Right lobe of liver (tissue), 6 donors: ENCODE measurements at regions not wholly inside any gene's neighbourhood (a gene's known extent, or its start where the extent isn't known, plus 50 kb on each side); places are given as distances from the start of the nearest gene placed in this dataset.
A peak's percentile ranks its signal among the peaks of the same experiment; 100 is the strongest.
"Not testable (repeated sequence)": the region's sequence is repeated elsewhere in the genome, so short reads cannot be mapped to it uniquely, and the experiment has no call there.

Source experiments
- ATAC-seq, 4 donors: fragments of 200-7000 bp; cut with Tn5 transposase; one replicate each; pipeline ENCODE4 v1.9.1; 2020; ENCODE audit warnings: mild to moderate bottlenecking in 4 of 4, moderate library complexity in 4 of 4
- DNase-seq, 3 donors: peaks; one replicate each; pipeline ENCODE4 v3.0.0-alpha.2; 2020
- H3K27ac ChIP-seq, 3 donors: fragments of 200-600 bp; one replicate each; pipeline ENCODE4 v1.8.0; 2022
- H3K27me3 ChIP-seq, 2 donors: fragments of 200-600 bp; one replicate each; pipeline ENCODE4 v1.8.0; 2022
- H3K36me3 ChIP-seq, 4 donors: fragments of 200-600 bp; sonication (generic) in 1 of 4; one replicate each; pipeline versions ENCODE4 v1.5.1 to v1.8.0; 2017 to 2022; ENCODE audit warnings: control low read depth in 1 of 4
- H3K4me1 ChIP-seq, 4 donors: fragments of 200-600 bp; sonication (generic) in 1 of 4; one replicate each; pipeline versions ENCODE4 v1.5.1 to v1.8.0; 2017 to 2022; ENCODE audit warnings: control low read depth in 1 of 4
- H3K4me3 ChIP-seq, 3 donors: fragments of 200-600 bp; one replicate each; pipeline ENCODE4 v1.8.0; 2022
- H3K9me3 ChIP-seq, 4 donors: fragments of 200-600 bp; sonication (generic) in 1 of 4; one replicate each; pipeline versions ENCODE4 v1.5.1 to v1.8.0; 2017 to 2022; ENCODE audit warnings: control low read depth in 1 of 4
- POLR2A ChIP-seq: fragments of 450-650 bp; IDR thresholded peaks from one replicate; pipeline ENCODE4 v1.6.1; 2017; ENCODE audit warnings: antibody characterized with exemption, mild to moderate bottlenecking
- WGBS: methylation state at CpG from one replicate; pipeline ENCODE4 v1.1.6; 2018; ENCODE audit warnings: low coverage, low lambda C conversion rate; ENCODE audit not compliant: insufficient coverage; ENCODE audit errors: missing lambda C conversion rate; 5-methylcytosine and 5-hydroxymethylcytosine counted together
- intact Hi-C, 2 donors: fragments of 100-400 bp; cut with DNase I; formaldehyde crosslinking; loops; one replicate each; pipeline versions ENCODE4 v1.11.2 to v1.14.1; 2022
- TF ChIP-seq, protein P1 (sequence below), 4 donors: fragments of 200-600 bp in 3 of 4; fragments of 450-650 bp in 1 of 4; IDR thresholded peaks; one replicate each; pipeline versions ENCODE4 v1.5.1 to v1.8.0; 2016 to 2022; ENCODE audit warnings: antibody characterized with exemption in 4 of 4, mild to moderate bottlenecking in 2 of 4
- donor health status: DM: no; HTN: yes; CAD: no.
- donor health status: DM: no; HTN: no; CAD: no.
- donor health status: DM: no; HTN: no; CAD: no.
- donor health status: DM: no; HTN: yes; CAD: no.
- donor health status: DM: no; HTN: yes; CAD: no.

DNA sequence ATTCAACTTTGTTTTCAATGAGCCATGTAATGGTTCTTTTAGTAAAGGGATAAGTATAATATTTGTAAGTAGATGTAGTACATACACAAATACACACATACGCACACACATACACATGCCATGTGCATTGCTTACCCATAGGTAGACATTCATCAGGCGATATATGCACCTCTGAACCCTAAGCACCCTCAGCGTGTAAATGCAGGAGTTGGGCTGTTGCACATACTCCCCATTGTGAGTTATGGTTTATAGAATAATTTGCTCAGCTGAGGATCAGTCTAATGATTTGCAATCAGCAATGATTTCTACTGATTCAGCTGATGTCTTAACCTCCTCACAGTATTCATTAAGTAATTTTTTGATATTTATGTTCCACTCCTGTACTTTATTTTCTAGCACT lies 217.6 kb upstream of the ETAA1 start:
- DNase-seq: no peak
- intact Hi-C loops: no loop called here
- H3K27me3 ChIP-seq: peaks cover 0 to 4% of the 10 kb centered on the region in 2 donors
- no peak for ATAC-seq
- no peak overlapping the region for H3K27ac ChIP-seq
- no peaks in the 10 kb centered on the region for H3K4me1 ChIP-seq
- H3K9me3 ChIP-seq: no peaks in the 10 kb centered on the region
- TF ChIP-seq POLR2A: no peak
- TF ChIP-seq, protein P1, sequence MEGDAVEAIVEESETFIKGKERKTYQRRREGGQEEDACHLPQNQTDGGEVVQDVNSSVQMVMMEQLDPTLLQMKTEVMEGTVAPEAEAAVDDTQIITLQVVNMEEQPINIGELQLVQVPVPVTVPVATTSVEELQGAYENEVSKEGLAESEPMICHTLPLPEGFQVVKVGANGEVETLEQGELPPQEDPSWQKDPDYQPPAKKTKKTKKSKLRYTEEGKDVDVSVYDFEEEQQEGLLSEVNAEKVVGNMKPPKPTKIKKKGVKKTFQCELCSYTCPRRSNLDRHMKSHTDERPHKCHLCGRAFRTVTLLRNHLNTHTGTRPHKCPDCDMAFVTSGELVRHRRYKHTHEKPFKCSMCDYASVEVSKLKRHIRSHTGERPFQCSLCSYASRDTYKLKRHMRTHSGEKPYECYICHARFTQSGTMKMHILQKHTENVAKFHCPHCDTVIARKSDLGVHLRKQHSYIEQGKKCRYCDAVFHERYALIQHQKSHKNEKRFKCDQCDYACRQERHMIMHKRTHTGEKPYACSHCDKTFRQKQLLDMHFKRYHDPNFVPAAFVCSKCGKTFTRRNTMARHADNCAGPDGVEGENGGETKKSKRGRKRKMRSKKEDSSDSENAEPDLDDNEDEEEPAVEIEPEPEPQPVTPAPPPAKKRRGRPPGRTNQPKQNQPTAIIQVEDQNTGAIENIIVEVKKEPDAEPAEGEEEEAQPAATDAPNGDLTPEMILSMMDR (IDR thresholded peaks at IDR 0.05): no peak
- H3K4me3 ChIP-seq: no peak overlapping the region
- WGBS: 50% methylated on average over 1 of the region's 3 CpGs
- no peaks in the 10 kb centered on the region for H3K36me3 ChIP-seq

DNA sequence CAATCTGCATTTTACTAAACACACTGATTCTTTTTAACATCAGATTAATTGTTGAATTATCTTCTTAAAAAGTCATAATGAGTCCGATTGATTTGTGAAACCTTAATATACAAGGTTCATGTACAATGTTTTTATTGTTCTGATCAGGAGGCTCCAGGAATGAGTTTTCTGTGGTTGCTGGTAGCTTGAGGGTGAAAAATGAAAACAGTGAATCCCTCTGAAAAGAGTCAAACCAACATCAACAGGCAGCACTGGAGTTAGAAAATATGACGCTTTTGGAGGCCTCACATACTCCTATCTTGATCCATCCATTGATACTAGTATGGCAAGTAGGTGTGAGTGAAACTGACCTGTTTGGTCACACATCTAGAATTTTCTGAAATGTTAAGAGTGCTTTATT lies 216.3 kb upstream of the ETAA1 start:
- H3K36me3 ChIP-seq: no peaks in the 10 kb centered on the region
- intact Hi-C loops: no loop called here
- TF ChIP-seq, protein P1 (IDR thresholded peaks at IDR 0.05): no peak
- no peak for TF ChIP-seq POLR2A
- ATAC-seq: no peak
- no peak overlapping the region for H3K4me3 ChIP-seq
- H3K27me3 ChIP-seq: peaks cover 0 to 5% of the 10 kb centered on the region in 2 donors
- 43% methylated on average over 2 of the region's 2 CpGs for WGBS
- H3K27ac ChIP-seq: no peak overlapping the region
- no peak for DNase-seq
- no peaks in the 10 kb centered on the region for H3K9me3 ChIP-seq
- H3K4me1 ChIP-seq: no peaks in the 10 kb centered on the region

DNA sequence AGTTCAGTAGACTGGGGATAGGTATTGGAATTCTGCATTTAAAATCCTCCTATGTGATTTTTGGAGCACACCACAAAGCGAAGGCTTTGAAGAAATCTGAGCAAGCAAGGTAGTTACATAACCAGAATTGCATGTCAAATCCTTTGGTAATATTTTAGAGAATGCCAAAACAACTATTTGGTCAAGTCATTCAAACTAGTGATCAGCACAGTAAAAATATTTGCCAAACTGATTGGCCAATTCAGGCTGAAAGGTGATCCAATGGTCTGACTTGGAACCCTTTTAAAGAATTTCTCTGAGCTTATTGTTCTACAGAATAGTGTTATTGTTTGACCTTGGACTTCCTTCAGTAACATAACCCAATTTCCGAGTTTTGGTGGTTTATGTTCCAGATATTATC lies 214.2 kb upstream of the ETAA1 start:
- DNase-seq (no peak), ATAC-seq (peak; percentile 55 to 85 (median 64))
- no peaks in the 10 kb centered on the region for H3K4me1 ChIP-seq

DNA sequence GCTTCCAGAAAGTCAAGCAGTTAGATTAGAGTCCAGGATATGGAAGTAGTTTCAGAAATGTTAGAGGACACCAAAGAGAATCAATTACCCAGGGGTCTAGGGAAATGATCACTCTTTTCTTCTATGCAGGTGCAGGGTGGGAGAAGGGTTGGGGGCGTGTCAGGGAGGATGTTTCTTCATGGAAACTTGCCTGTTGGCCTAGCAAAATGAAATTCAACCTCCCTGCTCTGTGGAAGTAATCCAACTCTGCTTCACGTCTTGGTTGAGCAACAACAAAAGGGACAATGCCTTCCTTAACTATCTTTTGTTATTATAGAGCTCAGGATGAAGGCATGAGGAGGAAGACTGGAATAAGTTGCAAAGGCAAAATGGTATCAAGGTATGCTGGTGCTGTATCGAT lies 210.8 kb upstream of the ETAA1 start:
- WGBS: 48% methylated on average over 2 of the region's 3 CpGs
- intact Hi-C loops: no loop called here
- TF ChIP-seq, protein P1 (IDR thresholded peaks at IDR 0.05): no peak
- TF ChIP-seq POLR2A: no peak
- Histone ChIP-seq H3K27ac (no peak overlapping the region), H3K36me3 (no peaks in the 10 kb centered on the region), H3K27me3 (peaks cover 5 to 12% of the 10 kb centered on the region in 2 donors), H3K4me1 (no peaks in the 10 kb centered on the region), H3K9me3 (no peaks in the 10 kb centered on the region), H3K4me3 (no peak overlapping the region)
- ATAC-seq (no peak), DNase-seq (no peak)

More for the DNA sequence above, 214.2 kb upstream of the ETAA1 start:
- TF ChIP-seq POLR2A: no peak
- TF ChIP-seq, protein P1 (IDR thresholded peaks at IDR 0.05): no peak
- Histone ChIP-seq H3K27me3 (peaks cover 5% of the 10 kb centered on the region in 2 donors), H3K36me3 (no peaks in the 10 kb centered on the region), H3K4me3 (no peak overlapping the region), H3K9me3 (no peaks in the 10 kb centered on the region), H3K27ac (no peak overlapping the region)
- intact Hi-C loops: no loop called here
- WGBS: 15% methylated on average over 2 of the region's 2 CpGs

GRCh38 chr2:67186871-67187270 lies 210.3 kb upstream of the ETAA1 start:
- intact Hi-C loops: no loop called here
- ATAC-seq: no peak

GRCh38 chr2:67195327-67195726 lies 201.8 kb upstream of the ETAA1 start:
- WGBS: no CpG with 5 or more reads among the region's 8 CpGs
- H3K27me3 ChIP-seq, H3K9me3 ChIP-seq, DNase-seq, ATAC-seq, H3K27ac ChIP-seq, H3K4me3 ChIP-seq, H3K4me1 ChIP-seq, intact Hi-C loops, H3K36me3 ChIP-seq: not testable (repeated sequence)

More at GRCh38 chr2:67186871-67187270, 210.3 kb upstream of the ETAA1 start:
- Histone ChIP-seq H3K27me3 (peaks cover 5 to 12% of the 10 kb centered on the region in 2 donors), H3K4me3 (no peak overlapping the region), H3K27ac (no peak overlapping the region), H3K9me3 (no peaks in the 10 kb centered on the region), H3K36me3 (no peaks in the 10 kb centered on the region), H3K4me1 (no peaks in the 10 kb centered on the region)
- 73% methylated on average over 4 of the region's 4 CpGs for WGBS
- no peak for DNase-seq
- TF ChIP-seq, protein P1 (IDR thresholded peaks at IDR 0.05): no peak
- no peak for TF ChIP-seq POLR2A
